ENCODE measurements at regions not wholly inside any gene's neighbourhood (a gene's known extent, or its start where the extent isn't known, plus 50 kb on each side); places are given as distances from the start of the nearest gene placed in this dataset.

DNA sequence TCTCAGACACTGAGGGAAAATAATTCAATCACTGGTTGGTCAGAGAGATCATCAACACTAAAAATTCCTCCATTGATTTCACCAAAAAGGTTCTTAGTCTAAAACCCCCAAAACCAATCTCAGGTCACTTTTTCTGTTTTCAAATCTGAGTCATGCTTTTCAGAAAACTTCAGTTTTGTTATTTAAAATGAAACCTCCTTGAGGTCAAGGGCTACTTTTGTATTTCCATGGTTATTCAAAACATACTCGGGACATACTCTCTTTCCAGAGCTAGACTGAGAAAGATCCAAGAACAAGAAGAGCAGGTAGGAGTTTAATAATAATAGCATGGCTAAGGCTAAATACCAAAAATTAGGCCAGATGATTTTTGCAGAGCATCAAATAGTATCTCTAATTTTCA is 152.8 kb downstream of the SDHAF3 start:
- TF ChIP-seq, protein P1, sequence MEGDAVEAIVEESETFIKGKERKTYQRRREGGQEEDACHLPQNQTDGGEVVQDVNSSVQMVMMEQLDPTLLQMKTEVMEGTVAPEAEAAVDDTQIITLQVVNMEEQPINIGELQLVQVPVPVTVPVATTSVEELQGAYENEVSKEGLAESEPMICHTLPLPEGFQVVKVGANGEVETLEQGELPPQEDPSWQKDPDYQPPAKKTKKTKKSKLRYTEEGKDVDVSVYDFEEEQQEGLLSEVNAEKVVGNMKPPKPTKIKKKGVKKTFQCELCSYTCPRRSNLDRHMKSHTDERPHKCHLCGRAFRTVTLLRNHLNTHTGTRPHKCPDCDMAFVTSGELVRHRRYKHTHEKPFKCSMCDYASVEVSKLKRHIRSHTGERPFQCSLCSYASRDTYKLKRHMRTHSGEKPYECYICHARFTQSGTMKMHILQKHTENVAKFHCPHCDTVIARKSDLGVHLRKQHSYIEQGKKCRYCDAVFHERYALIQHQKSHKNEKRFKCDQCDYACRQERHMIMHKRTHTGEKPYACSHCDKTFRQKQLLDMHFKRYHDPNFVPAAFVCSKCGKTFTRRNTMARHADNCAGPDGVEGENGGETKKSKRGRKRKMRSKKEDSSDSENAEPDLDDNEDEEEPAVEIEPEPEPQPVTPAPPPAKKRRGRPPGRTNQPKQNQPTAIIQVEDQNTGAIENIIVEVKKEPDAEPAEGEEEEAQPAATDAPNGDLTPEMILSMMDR (conservative IDR thresholded peaks at IDR 0.05; ENCODE audit: low read length) = no peak
- no peak for TF ChIP-seq EZH2phosphoT487 (IDR thresholded peaks at IDR 0.05; ENCODE audit: borderline replicate concordance)
- Histone ChIP-seq H3K79me2 (ENCODE audit: insufficient read depth, low read length) (no peaks in the 10 kb centered on the region), H3K9ac (ENCODE audit: low read depth, low read length, poor library complexity, severe bottlenecking) (no peak overlapping the region), H3K4me2 (ENCODE audit: low read depth, low read length, poor library complexity, severe bottlenecking) (no peak overlapping the region), H3K36me3 (ENCODE audit: insufficient read depth, low read length) (no peaks in the 10 kb centered on the region), H3K27me3 (ENCODE audit: insufficient read depth, low read length, poor library complexity, severe bottlenecking) (no peaks in the 10 kb centered on the region), H4K20me1 (ENCODE audit: insufficient read depth, low read length, poor library complexity, severe bottlenecking) (no peaks in the 10 kb centered on the region), H3K9me3 (ENCODE audit: insufficient read depth, low read depth, low read length) (0 out of 2 replicates have a peak, but pooled peaks cover 4% of the 10 kb centered on the region), H3K9me2 (replicated peaks; ENCODE audit: low read depth, low read length) (0 out of 2 replicates have a peak, but pooled peaks cover 3% of the 10 kb centered on the region), H3F3A (ENCODE audit: low read depth) (no peaks in the 10 kb centered on the region), H3K4me1 (ENCODE audit: insufficient read depth, low read length, poor library complexity, severe bottlenecking) (no peaks in the 10 kb centered on the region), H3K4me3 (ENCODE audit: low read length, poor library complexity, severe bottlenecking) (no peak overlapping the region), H2AFZ (ENCODE audit: low read length) (no peak overlapping the region)

DNA sequence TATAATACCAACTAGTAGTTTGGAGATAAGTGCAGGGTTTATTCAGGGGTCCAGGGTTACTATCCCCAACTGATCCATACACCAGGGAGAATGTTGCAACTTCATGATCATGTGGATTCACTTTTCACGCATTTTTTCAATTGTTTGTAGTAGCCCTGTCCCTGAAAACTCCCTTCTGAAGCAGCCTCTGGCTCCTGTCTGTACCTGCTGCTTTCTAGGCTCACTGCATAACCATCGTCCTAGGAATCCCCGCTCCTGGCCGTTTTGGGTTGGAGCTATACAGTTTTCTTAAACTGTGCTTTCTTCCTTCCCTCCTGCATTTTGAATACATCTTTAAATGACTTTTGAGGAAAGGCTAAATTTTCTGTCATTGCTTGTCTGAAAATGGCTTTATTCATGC is 154.1 kb downstream of the SDHAF3 start:
- no peaks in the 10 kb centered on the region for H3K79me2 ChIP-seq (ENCODE audit: insufficient read depth, low read length)
- H4K20me1 ChIP-seq (ENCODE audit: insufficient read depth, low read length, poor library complexity, severe bottlenecking) = no peaks in the 10 kb centered on the region
- no peak overlapping the region for H3K9ac ChIP-seq (ENCODE audit: low read depth, low read length, poor library complexity, severe bottlenecking)
- no peak overlapping the region for H3K4me2 ChIP-seq (ENCODE audit: low read depth, low read length, poor library complexity, severe bottlenecking)
- no peak overlapping the region for H2AFZ ChIP-seq (ENCODE audit: low read length)
- H3K9me3 ChIP-seq (ENCODE audit: insufficient read depth, low read depth, low read length) = 0 out of 2 replicates have a peak, but pooled peaks cover 4% of the 10 kb centered on the region
- H3K36me3 ChIP-seq (ENCODE audit: insufficient read depth, low read length) = no peaks in the 10 kb centered on the region
- no peaks in the 10 kb centered on the region for H3K27me3 ChIP-seq (ENCODE audit: insufficient read depth, low read length, poor library complexity, severe bottlenecking)
- TF ChIP-seq EZH2phosphoT487 (IDR thresholded peaks at IDR 0.05; ENCODE audit: borderline replicate concordance) = no peak
- TF ChIP-seq, protein P1 (conservative IDR thresholded peaks at IDR 0.05; ENCODE audit: low read length) = no peak
- H3K4me3 ChIP-seq (ENCODE audit: low read length, poor library complexity, severe bottlenecking) = no peak overlapping the region
- no peaks in the 10 kb centered on the region for H3F3A ChIP-seq (ENCODE audit: low read depth)
- 0 out of 2 replicates have a peak, but pooled peaks cover 3% of the 10 kb centered on the region for H3K9me2 ChIP-seq (replicated peaks; ENCODE audit: low read depth, low read length)
- H3K4me1 ChIP-seq (ENCODE audit: insufficient read depth, low read length, poor library complexity, severe bottlenecking) = no peaks in the 10 kb centered on the region

DNA sequence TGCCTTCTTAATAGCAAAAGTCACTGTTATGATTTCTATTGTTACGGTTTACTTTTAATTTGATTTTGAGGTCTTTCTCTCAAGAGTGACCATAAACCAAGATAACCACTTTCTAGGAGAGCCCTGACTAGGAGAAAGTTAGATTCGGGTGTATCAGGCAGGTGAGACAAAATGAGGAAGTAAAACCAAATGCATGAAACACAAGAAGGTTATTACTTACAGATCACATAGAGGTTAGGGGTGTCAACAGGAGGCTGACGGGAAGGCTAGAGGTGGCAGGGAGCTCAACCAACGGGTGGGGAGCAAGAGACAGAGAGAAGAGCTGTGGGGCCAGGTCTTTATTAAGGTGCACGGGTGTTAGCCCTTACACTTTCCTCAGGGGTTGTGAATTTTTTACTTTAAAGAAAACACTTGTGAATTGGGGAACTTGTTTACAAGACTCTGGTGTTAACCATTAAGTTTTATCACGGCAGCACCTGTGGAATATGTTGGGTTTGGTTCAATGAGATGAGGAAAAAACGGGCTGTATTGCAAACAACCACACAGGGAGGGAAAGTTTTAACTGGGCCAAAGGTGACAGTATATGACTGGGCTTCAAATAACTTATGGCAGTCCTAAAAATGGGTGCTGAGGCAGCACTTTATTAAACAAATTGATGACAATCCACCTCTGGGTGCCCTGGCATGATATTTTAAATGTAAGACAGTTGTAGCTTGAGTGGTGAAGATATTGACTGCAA is 154.9 kb downstream of the SDHAF3 start:
- no peaks in the 10 kb centered on the region for H3K36me3 ChIP-seq (ENCODE audit: insufficient read depth, low read length)
- no peaks in the 10 kb centered on the region for H4K20me1 ChIP-seq (ENCODE audit: insufficient read depth, low read length, poor library complexity, severe bottlenecking)
- H3K79me2 ChIP-seq (ENCODE audit: insufficient read depth, low read length) = no peaks in the 10 kb centered on the region
- H3F3A ChIP-seq (ENCODE audit: low read depth) = no peaks in the 10 kb centered on the region
- H3K27me3 ChIP-seq (ENCODE audit: insufficient read depth, low read length, poor library complexity, severe bottlenecking) = no peaks in the 10 kb centered on the region
- H3K9me3 ChIP-seq (ENCODE audit: insufficient read depth, low read depth, low read length) = 0 out of 2 replicates have a peak, but pooled peaks cover 4% of the 10 kb centered on the region
- H3K9ac ChIP-seq (ENCODE audit: low read depth, low read length, poor library complexity, severe bottlenecking) = no peak overlapping the region
- TF ChIP-seq, protein P1 (conservative IDR thresholded peaks at IDR 0.05; ENCODE audit: low read length) = no peak
- TF ChIP-seq EZH2phosphoT487 (IDR thresholded peaks at IDR 0.05; ENCODE audit: borderline replicate concordance) = no peak
- H3K4me1 ChIP-seq (ENCODE audit: insufficient read depth, low read length, poor library complexity, severe bottlenecking) = no peaks in the 10 kb centered on the region
- no peak overlapping the region for H3K4me3 ChIP-seq (ENCODE audit: low read length, poor library complexity, severe bottlenecking)
- no peak overlapping the region for H3K4me2 ChIP-seq (ENCODE audit: low read depth, low read length, poor library complexity, severe bottlenecking)
- H2AFZ ChIP-seq (ENCODE audit: low read length) = no peak overlapping the region
- H3K9me2 ChIP-seq (replicated peaks; ENCODE audit: low read depth, low read length) = 0 out of 2 replicates have a peak, but pooled peaks cover 3% of the 10 kb centered on the region
